CD4-positive, alpha-beta memory T cell (primary cell): ENCODE measurements at regions not wholly inside any gene's neighbourhood (a gene's known extent, or its start where the extent isn't known, plus 50 kb on each side); places are given as distances from the start of the nearest gene placed in this dataset.

Source experiments
- CTCF ChIA-PET: fragments of 350-600 bp; sonication (Branson Sonifier 250); formaldehyde crosslinking; loops from one replicate; lab custom pipeline; 2021; ENCODE audit warnings: inconsistent platforms; ENCODE audit not compliant: partially characterized antibody; lab: Charles Lee
- POLR2A ChIA-PET: fragments of 350-600 bp; sonication (Branson Sonifier 250); formaldehyde crosslinking; loops from one replicate; lab custom pipeline; 2021; ENCODE audit not compliant: partially characterized antibody; lab: Charles Lee
- DNase-seq, 5 donors: peaks; one replicate each; pipeline versions ENCODE4 v3.0.0 to v3.0.0-alpha.2; 2020 to 2022; ENCODE audit warnings: mixed read lengths in 1 of 5
- H3K27ac ChIP-seq: one replicate; pipeline ENCODE4 v1.7.0; 2013; ENCODE audit warnings: low read depth, low read length
- H3K27me3 ChIP-seq: 2 replicates; pipeline ENCODE4 v1.7.0; 2013; ENCODE audit warnings: mild to moderate bottlenecking, low read length, moderate library complexity; ENCODE audit not compliant: insufficient read depth
- H3K36me3 ChIP-seq: 2 replicates; pipeline ENCODE4 v1.7.0; 2013; ENCODE audit warnings: mild to moderate bottlenecking, low read length, moderate library complexity; ENCODE audit not compliant: insufficient read depth
- H3K4me1 ChIP-seq: 2 replicates; pipeline ENCODE4 v1.7.0; 2013; ENCODE audit warnings: mild to moderate bottlenecking, low read length, moderate library complexity; ENCODE audit not compliant: insufficient read depth
- H3K4me3 ChIP-seq, 2 donors: one replicate each; pipeline ENCODE4 v1.7.0; 2013; ENCODE audit warnings: low read length in 2 of 2, mild to moderate bottlenecking in 1 of 2
- H3K9me3 ChIP-seq, 2 donors: one replicate each; pipeline ENCODE4 v1.7.0; 2013; ENCODE audit warnings: low read length in 2 of 2, control low read depth in 1 of 2; ENCODE audit not compliant: control insufficient read depth in 1 of 2
- H3K27ac Mint-ChIP-seq, 7 donors: one replicate each; pipeline ENCODE4 v1.8.0; 2020 to 2021; ENCODE audit warnings: mixed read lengths in 7 of 7, mild to moderate bottlenecking in 6 of 7, inconsistent platforms in 3 of 7, moderate library complexity in 3 of 7
- H3K27me3 Mint-ChIP-seq, 2 donors: one replicate each; pipeline ENCODE4 v1.8.0; 2020 to 2021; ENCODE audit warnings: mixed read lengths in 2 of 2
- H3K36me3 Mint-ChIP-seq, 2 donors: one replicate each; pipeline ENCODE4 v1.8.0; 2020 to 2021; ENCODE audit warnings: mixed read lengths in 2 of 2, inconsistent platforms in 1 of 2, mild to moderate bottlenecking in 1 of 2
- H3K4me1 Mint-ChIP-seq, 4 donors: one replicate each; pipeline ENCODE4 v1.8.0; 2020 to 2021; ENCODE audit warnings: mixed read lengths in 4 of 4, mild to moderate bottlenecking in 1 of 4
- H3K4me3 Mint-ChIP-seq, 8 donors: one replicate each; pipeline ENCODE4 v1.8.0; 2020 to 2021; ENCODE audit warnings: mixed read lengths in 8 of 8, mild to moderate bottlenecking in 7 of 8, moderate library complexity in 6 of 8, inconsistent platforms in 3 of 8
- H3K9me3 Mint-ChIP-seq, 8 donors: one replicate each; pipeline ENCODE4 v1.8.0; 2020 to 2021; ENCODE audit warnings: mixed read lengths in 8 of 8, mild to moderate bottlenecking in 5 of 8, inconsistent platforms in 3 of 8, moderate library complexity in 1 of 8
- intact Hi-C: fragments of 100-400 bp; cut with micrococcal nuclease; formaldehyde crosslinking; loops from one replicate; pipeline ENCODE4 v1.15.1; 2023

GRCh38 chr13:24023073-24023472 lies 125.8 kb upstream of the C1QTNF9B start:
- Histone ChIP-seq H3K27ac (no peak overlapping the region), H3K4me3 (no peak overlapping the region), H3K4me1 (no peaks in the 10 kb centered on the region), H3K27me3 (no peaks in the 10 kb centered on the region), H3K36me3 (no peaks in the 10 kb centered on the region), H3K9me3 (no peaks in the 10 kb centered on the region)
- H3K27ac Mint-ChIP-seq: no peak overlapping the region
- H3K36me3 Mint-ChIP-seq: no peaks in the 10 kb centered on the region
- no peak for DNase-seq
- intact Hi-C loops: no loop called here
- no peak overlapping the region for H3K4me3 Mint-ChIP-seq
- peaks cover 0 to 2% (median 0%) of the 10 kb centered on the region in 8 donors for H3K9me3 Mint-ChIP-seq
- H3K4me1 Mint-ChIP-seq: no peaks in the 10 kb centered on the region
- CTCF ChIA-PET: interaction anchor here (1.7 kb wide), 1 partner anchor 30 kb away, joined by 4 read pairs; no protein-coding TSS in a partner anchor
- H3K27me3 Mint-ChIP-seq: peaks cover 3 to 5% of the 10 kb centered on the region in 2 donors
- POLR2A ChIA-PET: no interaction called here

DNA sequence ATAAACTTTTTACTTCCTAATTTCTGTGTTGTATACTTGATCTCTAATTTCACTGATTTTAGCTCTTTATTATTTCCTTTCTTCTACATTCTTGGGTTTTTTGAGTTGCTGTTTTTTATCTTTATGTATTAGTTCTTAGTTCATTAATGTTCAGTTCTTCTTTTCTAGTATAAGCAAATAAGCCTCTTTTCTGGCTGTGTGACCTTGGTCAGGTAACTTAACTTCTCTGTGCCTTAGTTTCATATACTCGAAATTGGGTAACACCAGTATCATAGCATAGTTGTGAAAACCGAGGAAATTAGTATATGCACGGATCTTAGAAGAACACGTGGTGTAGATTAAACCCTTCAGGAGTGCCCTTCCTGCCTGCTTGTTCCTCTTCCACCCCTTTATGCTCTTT lies 130.2 kb upstream of the C1QTNF9B start:
- ChIA-PET CTCF (interaction anchor here (0.9 to 1.7 kb wide), 2 partner anchors 8 to 15 kb away, joined by 3 to 4 read pairs; no protein-coding TSS in a partner anchor), POLR2A (interaction anchor here (0.7 kb wide), 1 partner anchor 593 kb away, joined by 3 read pairs; no protein-coding TSS in a partner anchor)
- Mint-ChIP-seq H3K9me3 (peaks cover 0 to 5% (median under 1%) of the 10 kb centered on the region in 8 donors), H3K4me3 (no peak overlapping the region), H3K36me3 (no peaks in the 10 kb centered on the region), H3K27ac (peak overlapping the region in 1 of 7 donors; percentile 72), H3K4me1 (no peaks in the 10 kb centered on the region), H3K27me3 (peaks cover 10 to 17% of the 10 kb centered on the region in 2 donors)
- DNase-seq: no peak
- no peaks in the 10 kb centered on the region for H3K36me3 ChIP-seq
- H3K27me3 ChIP-seq: no peaks in the 10 kb centered on the region
- no peaks in the 10 kb centered on the region for H3K9me3 ChIP-seq
- H3K27ac ChIP-seq: no peak overlapping the region
- no peak overlapping the region for H3K4me3 ChIP-seq
- intact Hi-C loops: no loop called here
- H3K4me1 ChIP-seq: no peaks in the 10 kb centered on the region

GRCh38 chr13:24032252-24032651 lies 128.3 kb upstream of the SPATA13 start:
- peaks cover 9 to 23% of the 10 kb centered on the region in 2 donors for H3K27me3 Mint-ChIP-seq
- H3K4me1 Mint-ChIP-seq: no peaks in the 10 kb centered on the region
- no peak overlapping the region for H3K4me3 ChIP-seq
- no peaks in the 10 kb centered on the region for H3K36me3 Mint-ChIP-seq
- no peaks in the 10 kb centered on the region for H3K27me3 ChIP-seq
- H3K36me3 ChIP-seq: no peaks in the 10 kb centered on the region
- H3K9me3 ChIP-seq: no peaks in the 10 kb centered on the region
- peaks cover 0 to 4% (median 0%) of the 10 kb centered on the region in 8 donors for H3K9me3 Mint-ChIP-seq
- intact Hi-C loops: no loop called here
- no peak overlapping the region for H3K27ac ChIP-seq
- CTCF ChIA-PET: no interaction called here
- POLR2A ChIA-PET: no interaction called here
- DNase-seq: no peak
- H3K4me3 Mint-ChIP-seq: no peak overlapping the region
- no peaks in the 10 kb centered on the region for H3K4me1 ChIP-seq
- no peak overlapping the region for H3K27ac Mint-ChIP-seq

DNA sequence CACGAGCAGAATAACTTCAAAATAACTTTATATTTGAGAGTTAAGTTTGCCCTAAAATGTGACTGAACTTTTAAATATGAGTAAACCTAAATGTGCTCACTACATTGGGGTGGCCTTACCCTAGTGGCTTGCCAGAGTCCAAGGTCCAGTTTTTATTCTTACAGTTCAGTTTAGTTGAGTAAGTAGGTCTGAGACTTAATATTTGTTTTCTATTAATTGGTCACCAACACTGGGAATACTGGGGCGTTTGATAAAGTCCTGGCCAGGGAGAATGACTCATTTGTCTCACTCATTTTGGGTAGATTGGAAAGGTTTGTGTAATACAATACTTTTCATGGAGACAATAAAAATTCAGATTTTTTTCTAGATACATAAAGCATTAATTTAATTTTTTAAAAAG lies 127.8 kb upstream of the SPATA13 start:
- Mint-ChIP-seq H3K36me3 (no peaks in the 10 kb centered on the region), H3K9me3 (peaks cover 0 to 4% (median 0%) of the 10 kb centered on the region in 8 donors), H3K4me1 (no peaks in the 10 kb centered on the region), H3K27me3 (peaks cover 9 to 19% of the 10 kb centered on the region in 2 donors), H3K27ac (no peak overlapping the region), H3K4me3 (no peak overlapping the region)
- CTCF ChIA-PET: no interaction called here
- Histone ChIP-seq H3K4me1 (no peaks in the 10 kb centered on the region), H3K36me3 (no peaks in the 10 kb centered on the region), H3K4me3 (no peak overlapping the region), H3K27ac (no peak overlapping the region), H3K27me3 (no peaks in the 10 kb centered on the region), H3K9me3 (no peaks in the 10 kb centered on the region)
- POLR2A ChIA-PET: no interaction called here
- intact Hi-C loops: no loop called here
- no peak for DNase-seq

GRCh38 chr13:24033527-24034302 lies 126.8 kb upstream of the SPATA13 start:
- no peak overlapping the region for H3K27ac ChIP-seq
- no peak for DNase-seq
- Mint-ChIP-seq H3K9me3 (peaks cover 0 to 4% (median 0%) of the 10 kb centered on the region in 8 donors), H3K27ac (no peak overlapping the region), H3K27me3 (peaks cover 11 to 17% of the 10 kb centered on the region in 2 donors), H3K4me3 (no peak overlapping the region), H3K36me3 (no peaks in the 10 kb centered on the region), H3K4me1 (no peaks in the 10 kb centered on the region)
- no peak overlapping the region for H3K4me3 ChIP-seq
- ChIA-PET CTCF (no interaction called here), POLR2A (no interaction called here)
- H3K36me3 ChIP-seq: no peaks in the 10 kb centered on the region
- H3K4me1 ChIP-seq: no peaks in the 10 kb centered on the region
- no peaks in the 10 kb centered on the region for H3K27me3 ChIP-seq
- intact Hi-C loops: no loop called here
- H3K9me3 ChIP-seq: no peaks in the 10 kb centered on the region

DNA sequence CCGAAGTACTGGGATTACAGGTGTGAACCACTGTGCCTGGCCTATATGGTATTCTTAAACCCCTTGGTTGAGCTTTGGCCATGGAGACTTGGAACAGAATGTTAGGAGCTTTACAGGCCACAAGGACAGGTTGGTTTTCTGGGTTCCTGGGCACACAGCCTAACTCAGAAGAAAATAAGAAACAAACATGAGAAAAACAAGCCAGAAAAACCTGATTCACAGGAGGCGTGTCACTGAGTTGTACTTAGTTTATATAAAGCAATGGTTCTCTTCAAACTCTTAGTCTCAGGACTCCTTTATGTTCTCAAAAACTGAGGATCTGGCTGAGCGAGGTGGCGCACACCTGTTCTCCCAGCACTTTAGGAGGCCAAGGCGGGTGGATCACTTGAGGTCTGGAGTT lies 125.1 kb upstream of the SPATA13 start:
- intact Hi-C loops: no loop called here
- ChIA-PET POLR2A (no interaction called here), CTCF (interaction anchor here (1.2 kb wide), 1 partner anchor 193 kb away, joined by 4 read pairs; no protein-coding TSS in a partner anchor)
- no peak overlapping the region for H3K27ac Mint-ChIP-seq
- no peak for DNase-seq
- Histone ChIP-seq H3K4me3 (no peak overlapping the region), H3K36me3 (no peaks in the 10 kb centered on the region), H3K27me3 (no peaks in the 10 kb centered on the region), H3K27ac (no peak overlapping the region), H3K9me3 (no peaks in the 10 kb centered on the region), H3K4me1 (no peaks in the 10 kb centered on the region)
- no peaks in the 10 kb centered on the region for H3K36me3 Mint-ChIP-seq
- H3K27me3 Mint-ChIP-seq: peaks cover 7 to 13% of the 10 kb centered on the region in 2 donors
- H3K9me3 Mint-ChIP-seq: no peaks in the 10 kb centered on the region
- no peaks in the 10 kb centered on the region for H3K4me1 Mint-ChIP-seq
- no peak overlapping the region for H3K4me3 Mint-ChIP-seq

- ChIA-PET POLR2A (no interaction called here), CTCF (no interaction called here)
- Mint-ChIP-seq H3K27me3 (peaks cover 5 to 12% of the 10 kb centered on the region in 2 donors), H3K36me3 (no peaks in the 10 kb centered on the region), H3K9me3 (no peaks in the 10 kb centered on the region), H3K27ac (no peak overlapping the region), H3K4me3 (no peak overlapping the region), H3K4me1 (no peaks in the 10 kb centered on the region)
- Histone ChIP-seq H3K36me3 (no peaks in the 10 kb centered on the region), H3K4me3 (no peak overlapping the region), H3K9me3 (no peaks in the 10 kb centered on the region), H3K27me3 (no peaks in the 10 kb centered on the region), H3K4me1 (no peaks in the 10 kb centered on the region), H3K27ac (no peak overlapping the region)
- no peak for DNase-seq
- intact Hi-C loops: no loop called here
Measured at GRCh38 chr13:24036115-24036514, 124.4 kb upstream of the SPATA13 start.
